ENCODE measurements at regions not wholly inside any gene's neighbourhood (a gene's known extent, or its start where the extent isn't known, plus 50 kb on each side); places are given as distances from the start of the nearest gene placed in this dataset.

DNA sequence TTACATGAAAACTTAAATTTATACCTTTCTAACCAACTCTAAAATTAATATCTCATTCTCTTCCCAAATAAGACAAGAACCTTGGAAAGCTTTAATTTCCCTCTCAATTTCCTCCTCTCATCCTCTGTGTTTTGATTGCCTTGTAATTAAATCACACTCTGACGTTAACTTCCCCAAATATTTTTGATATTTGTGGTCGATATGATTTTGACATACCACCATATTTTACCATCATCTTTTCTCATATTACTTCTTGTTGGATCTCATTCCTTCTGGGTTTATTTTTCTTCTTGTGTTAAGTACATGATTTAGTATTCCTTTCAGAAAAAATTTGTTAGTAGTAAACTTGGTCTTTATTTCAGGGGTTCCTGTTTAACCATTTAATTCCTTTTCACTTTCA lies 69.6 kb downstream of the RDH14 start:
- no peak overlapping the region for H3K4me2 ChIP-seq (replicated peaks; ENCODE audit: low read depth, low read length, poor library complexity, severe bottlenecking)
- no peak for ATAC-seq (ENCODE audit: low read depth)
- no peak overlapping the region for H2AFZ ChIP-seq (ENCODE audit: insufficient read depth, low read depth, low read length, poor library complexity, severe bottlenecking)
- ChIA-PET CTCF (no interaction called here), POLR2A (no interaction called here)
- no peaks in the 10 kb centered on the region for H3K79me2 ChIP-seq (ENCODE audit: control insufficient read depth, insufficient read depth, low read length)
- peaks cover 0 to 3% (median 0%) of the 10 kb centered on the region in 4 experiments for H3K27me3 ChIP-seq (replicated peaks in 1 of 4; ENCODE audit: control extremely low read depth in 1 of 4, control insufficient read depth in 3 of 4, insufficient read depth in 4 of 4, low read length in 3 of 4)
- no peak overlapping the region for H3K9ac ChIP-seq (ENCODE audit: low read length)
- H4K20me1 ChIP-seq (ENCODE audit: control insufficient read depth, insufficient read depth, low read length, poor library complexity, severe bottlenecking), result no peaks in the 10 kb centered on the region
- H3K4me1 ChIP-seq (ENCODE audit: control insufficient read depth in 2 of 2, insufficient read depth in 2 of 2, low read length in 2 of 2), result no peaks in the 10 kb centered on the region
- DNase-seq, result no peak
- H3K36me3 ChIP-seq (replicated peaks in 1 of 2; ENCODE audit: control extremely low read depth in 1 of 2, control insufficient read depth in 1 of 2, extremely low read depth in 1 of 2, insufficient read depth in 2 of 2, low read length in 1 of 2), result no peaks in the 10 kb centered on the region
- H3K27ac ChIP-seq (ENCODE audit: low read length in 2 of 2), result no peak overlapping the region
- Mint-ChIP-seq H3K4me3 (no peak overlapping the region), H3K27me3 (peaks cover 29% of the 10 kb centered on the region), H3K4me1 (no peaks in the 10 kb centered on the region), H3K27ac (no peak overlapping the region), H3K9me3 (ENCODE audit: insufficient read depth) (no peaks in the 10 kb centered on the region)
- intact Hi-C loops (cut with micrococcal nuclease), result no loop called here
- no peaks in the 10 kb centered on the region for H3K9me3 ChIP-seq (ENCODE audit: control extremely low read depth in 1 of 3, control insufficient read depth in 2 of 3, insufficient read depth in 1 of 3, low read length in 2 of 3)
- H3K4me3 ChIP-seq (ENCODE audit: control extremely low read depth in 1 of 5, extremely low read depth in 1 of 5, insufficient read depth in 1 of 5, low read depth in 2 of 5, low read length in 4 of 5), result no peak overlapping the region
- TF ChIP-seq, protein P1, sequence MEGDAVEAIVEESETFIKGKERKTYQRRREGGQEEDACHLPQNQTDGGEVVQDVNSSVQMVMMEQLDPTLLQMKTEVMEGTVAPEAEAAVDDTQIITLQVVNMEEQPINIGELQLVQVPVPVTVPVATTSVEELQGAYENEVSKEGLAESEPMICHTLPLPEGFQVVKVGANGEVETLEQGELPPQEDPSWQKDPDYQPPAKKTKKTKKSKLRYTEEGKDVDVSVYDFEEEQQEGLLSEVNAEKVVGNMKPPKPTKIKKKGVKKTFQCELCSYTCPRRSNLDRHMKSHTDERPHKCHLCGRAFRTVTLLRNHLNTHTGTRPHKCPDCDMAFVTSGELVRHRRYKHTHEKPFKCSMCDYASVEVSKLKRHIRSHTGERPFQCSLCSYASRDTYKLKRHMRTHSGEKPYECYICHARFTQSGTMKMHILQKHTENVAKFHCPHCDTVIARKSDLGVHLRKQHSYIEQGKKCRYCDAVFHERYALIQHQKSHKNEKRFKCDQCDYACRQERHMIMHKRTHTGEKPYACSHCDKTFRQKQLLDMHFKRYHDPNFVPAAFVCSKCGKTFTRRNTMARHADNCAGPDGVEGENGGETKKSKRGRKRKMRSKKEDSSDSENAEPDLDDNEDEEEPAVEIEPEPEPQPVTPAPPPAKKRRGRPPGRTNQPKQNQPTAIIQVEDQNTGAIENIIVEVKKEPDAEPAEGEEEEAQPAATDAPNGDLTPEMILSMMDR (IDR thresholded peaks at IDR 0.05), result no peak
- no peak for TF ChIP-seq EZH2 (IDR thresholded peaks at IDR 0.05; ENCODE audit: borderline replicate concordance, insufficient read depth, low read depth, low read length, poor library complexity, severe bottlenecking)
- whole genome bisulfite sequencing (ENCODE audit: insufficient coverage), result no CpG with 5 or more reads among the region's 2 CpGs

DNA sequence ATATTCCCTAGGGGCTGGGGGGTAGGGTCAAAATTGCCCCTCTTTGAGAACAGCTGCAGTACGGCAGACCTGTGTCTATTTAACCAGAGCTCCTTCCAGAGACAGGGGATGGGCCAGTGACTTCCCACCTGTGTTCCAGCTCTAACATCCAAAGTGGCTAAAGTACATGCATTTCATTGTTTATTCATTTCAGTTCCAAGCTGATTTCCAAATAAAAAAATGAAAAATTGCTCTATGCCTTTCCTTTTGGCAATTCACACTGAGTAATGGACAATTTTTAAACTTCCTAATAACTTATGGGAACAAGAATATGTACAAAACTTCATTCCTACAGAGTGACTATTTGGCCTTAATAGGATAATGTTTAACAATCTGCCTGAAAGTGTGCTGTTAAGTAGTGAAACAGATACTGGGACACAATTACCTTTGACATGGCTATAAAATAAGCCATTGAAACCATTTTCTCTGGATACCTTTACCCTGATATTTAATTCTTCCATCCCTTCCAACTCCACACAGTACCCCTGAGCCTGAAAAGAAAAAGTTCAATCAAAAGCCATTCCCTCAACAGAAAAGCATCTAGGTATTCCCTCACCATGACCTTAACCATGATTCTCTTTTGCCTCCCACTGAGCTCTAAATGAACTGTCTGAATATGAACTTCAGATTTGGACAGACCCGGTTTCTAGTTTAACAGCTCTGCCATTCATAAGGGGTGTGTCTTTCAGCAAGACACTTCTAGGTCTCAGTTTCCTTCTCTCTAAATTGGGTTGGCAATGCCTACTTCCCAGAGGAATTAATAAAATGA lies 73.1 kb downstream of the RDH14 start:
- Histone ChIP-seq H3K36me3 (replicated peaks in 1 of 2; ENCODE audit: control extremely low read depth in 1 of 2, control insufficient read depth in 1 of 2, extremely low read depth in 1 of 2, insufficient read depth in 2 of 2, low read length in 1 of 2) (no peaks in the 10 kb centered on the region), H3K9me3 (ENCODE audit: control extremely low read depth in 1 of 3, control insufficient read depth in 2 of 3, insufficient read depth in 1 of 3, low read length in 2 of 3) (no peaks in the 10 kb centered on the region), H2AFZ (ENCODE audit: insufficient read depth, low read depth, low read length, poor library complexity, severe bottlenecking) (no peak overlapping the region), H3K4me1 (ENCODE audit: control insufficient read depth in 2 of 2, insufficient read depth in 2 of 2, low read length in 2 of 2) (no peaks in the 10 kb centered on the region), H3K27ac (ENCODE audit: low read length in 2 of 2) (no peak overlapping the region), H3K27me3 (replicated peaks in 1 of 4; ENCODE audit: control extremely low read depth in 1 of 4, control insufficient read depth in 3 of 4, insufficient read depth in 4 of 4, low read length in 3 of 4) (peaks cover 0 to 3% (median 0%) of the 10 kb centered on the region in 4 experiments), H3K4me2 (replicated peaks; ENCODE audit: low read depth, low read length, poor library complexity, severe bottlenecking) (no peak overlapping the region), H3K9ac (ENCODE audit: low read length) (no peak overlapping the region), H3K4me3 (ENCODE audit: control extremely low read depth in 1 of 5, extremely low read depth in 1 of 5, insufficient read depth in 1 of 5, low read depth in 2 of 5, low read length in 4 of 5) (no peak overlapping the region), H3K79me2 (ENCODE audit: control insufficient read depth, insufficient read depth, low read length) (no peaks in the 10 kb centered on the region), H4K20me1 (ENCODE audit: control insufficient read depth, insufficient read depth, low read length, poor library complexity, severe bottlenecking) (no peaks in the 10 kb centered on the region)
- Mint-ChIP-seq H3K27me3 (peaks cover 6% of the 10 kb centered on the region), H3K4me3 (no peak overlapping the region), H3K9me3 (ENCODE audit: insufficient read depth) (no peaks in the 10 kb centered on the region), H3K4me1 (no peaks in the 10 kb centered on the region), H3K27ac (no peak overlapping the region)
- ATAC-seq (ENCODE audit: low read depth) (no peak), DNase-seq (no peak)
- intact Hi-C loops (cut with micrococcal nuclease), result no loop called here
- ChIA-PET CTCF (no interaction called here), POLR2A (no interaction called here)
- TF ChIP-seq EZH2 (IDR thresholded peaks at IDR 0.05; ENCODE audit: borderline replicate concordance, insufficient read depth, low read depth, low read length, poor library complexity, severe bottlenecking), result no peak
- TF ChIP-seq, protein P1 (IDR thresholded peaks at IDR 0.05), result no peak
- 56% methylated on average over 1 of the region's 2 CpGs for WGBS (ENCODE audit: insufficient coverage)

All from B cell (primary cell).